Duodenal mucosa (tissue), 2 donors: ENCODE measurements at regions not wholly inside any gene's neighbourhood (a gene's known extent, or its start where the extent isn't known, plus 50 kb on each side); places are given as distances from the start of the nearest gene placed in this dataset.

Experiments used
- H3K27ac ChIP-seq: one replicate; pipeline ENCODE4 v1.7.0; 2013; ENCODE audit warnings: low read depth, low read length
- H3K27me3 ChIP-seq, 2 donors: one replicate each; pipeline ENCODE4 v1.7.0; 2013; ENCODE audit warnings: low read length in 2 of 2, control low read depth in 1 of 2; ENCODE audit not compliant: insufficient read depth in 2 of 2, control insufficient read depth in 1 of 2
- H3K36me3 ChIP-seq, 2 donors: one replicate each; pipeline ENCODE4 v1.7.0; 2013; ENCODE audit warnings: low read length in 2 of 2, control low read depth in 1 of 2; ENCODE audit not compliant: insufficient read depth in 2 of 2, control insufficient read depth in 1 of 2
- H3K4me1 ChIP-seq, 2 donors: one replicate each; pipeline ENCODE4 v1.7.0; 2013; ENCODE audit warnings: low read length in 2 of 2, control low read depth in 1 of 2; ENCODE audit not compliant: insufficient read depth in 2 of 2, control insufficient read depth in 1 of 2
- H3K4me3 ChIP-seq, 2 donors: one replicate each; pipeline ENCODE4 v1.7.0; 2013; ENCODE audit warnings: low read length in 2 of 2, low read depth in 1 of 2
- H3K9ac ChIP-seq, 2 donors: one replicate each; pipeline ENCODE4 v1.7.0; 2013; ENCODE audit warnings: low read length in 2 of 2, low read depth in 1 of 2
- H3K9me3 ChIP-seq, 2 donors: one replicate each; pipeline ENCODE4 v1.7.0; 2013; ENCODE audit warnings: low read length in 2 of 2, control low read depth in 1 of 2; ENCODE audit not compliant: control insufficient read depth in 1 of 2

DNA sequence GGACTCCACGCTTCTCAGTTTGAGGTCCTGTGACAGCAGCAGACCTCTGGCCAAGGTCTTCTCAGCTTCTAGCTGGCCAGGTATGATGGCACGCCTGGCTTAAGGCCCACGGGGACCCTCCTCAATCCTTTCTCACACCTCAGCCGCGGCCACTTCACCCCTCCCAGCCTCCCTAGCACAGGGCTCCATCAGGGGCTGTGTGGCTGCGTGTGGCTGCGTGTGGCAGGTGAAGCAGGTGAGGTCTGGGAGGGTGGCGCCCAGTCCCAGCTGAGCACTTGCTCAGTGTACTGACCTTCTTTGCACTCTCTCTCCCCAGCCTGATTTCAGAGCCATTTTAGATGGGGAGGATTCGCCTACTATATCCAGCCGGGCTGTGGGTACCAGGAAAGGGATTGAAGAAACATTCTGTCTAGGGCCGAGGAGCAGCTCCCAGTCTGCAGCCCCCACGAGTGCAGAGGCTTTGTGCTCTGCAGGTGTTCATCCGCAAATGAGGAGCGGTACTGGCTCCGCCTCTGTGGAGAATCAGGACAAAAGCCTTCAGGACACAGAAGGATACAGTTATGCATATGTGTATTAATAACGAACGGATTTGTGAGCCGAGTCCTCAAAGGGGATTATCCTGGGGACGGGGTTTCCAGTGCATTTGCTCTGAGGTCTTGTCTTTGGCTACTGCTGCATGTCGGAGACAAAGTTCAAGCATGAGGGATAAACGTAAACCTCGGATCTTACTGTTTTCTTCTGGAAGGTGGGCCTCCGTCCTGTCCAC, 236.9 kb upstream of the RAB6C start:
- H3K9ac ChIP-seq, result no peak overlapping the region
- no peaks in the 10 kb centered on the region for H3K27me3 ChIP-seq
- no peak overlapping the region for H3K4me3 ChIP-seq
- H3K27ac ChIP-seq, result no peak overlapping the region
- H3K4me1 ChIP-seq, result no peaks in the 10 kb centered on the region
- no peaks in the 10 kb centered on the region for H3K36me3 ChIP-seq
- no peaks in the 10 kb centered on the region for H3K9me3 ChIP-seq

DNA sequence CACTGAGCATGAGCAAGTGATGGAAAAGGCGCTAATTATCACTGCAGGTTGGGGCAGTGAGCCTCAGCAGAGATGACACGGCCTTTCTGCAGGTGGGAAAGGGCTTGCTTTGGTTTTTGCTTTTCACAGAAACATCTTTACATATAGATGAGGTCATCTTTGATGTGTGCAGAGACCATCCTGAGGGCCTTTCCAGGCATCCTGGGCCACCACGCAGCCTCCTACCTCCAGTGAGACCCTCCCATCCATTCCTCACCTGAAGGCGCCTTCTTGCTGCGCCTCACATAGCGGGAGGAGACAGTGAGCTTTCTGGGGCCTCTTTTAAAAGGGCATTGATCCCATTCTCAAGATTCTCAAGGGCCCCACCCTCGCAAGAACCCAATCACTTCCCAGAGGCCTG, 235.3 kb upstream of the RAB6C start:
- no peaks in the 10 kb centered on the region for H3K4me1 ChIP-seq
- no peak overlapping the region for H3K4me3 ChIP-seq
- no peak overlapping the region for H3K9ac ChIP-seq
- H3K36me3 ChIP-seq, result no peaks in the 10 kb centered on the region
- H3K9me3 ChIP-seq, result no peaks in the 10 kb centered on the region
- H3K27ac ChIP-seq, result no peak overlapping the region
- H3K27me3 ChIP-seq, result no peaks in the 10 kb centered on the region

DNA sequence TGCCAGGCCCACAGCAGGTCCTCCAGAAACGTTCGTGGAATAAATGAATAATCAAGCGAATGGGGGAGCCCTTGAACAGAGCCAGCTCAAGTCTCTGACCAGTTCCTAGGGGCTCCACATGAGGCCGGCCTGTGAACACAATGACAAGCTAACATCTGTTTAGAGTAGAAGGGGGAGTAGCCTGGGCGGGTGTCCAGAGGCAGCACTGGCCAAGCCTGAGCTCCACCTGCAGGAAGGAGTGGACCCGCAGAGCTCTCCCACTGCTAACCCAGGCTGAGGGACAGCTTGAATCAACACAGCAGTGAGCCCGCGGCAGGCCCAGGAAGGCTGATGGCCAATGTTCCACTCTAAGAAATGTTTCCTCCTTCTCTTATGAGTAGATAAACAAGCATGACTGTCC, 234.8 kb upstream of the RAB6C start:
- H3K27me3 ChIP-seq, result no peaks in the 10 kb centered on the region
- H3K9ac ChIP-seq, result no peak overlapping the region
- no peak overlapping the region for H3K27ac ChIP-seq
- no peaks in the 10 kb centered on the region for H3K36me3 ChIP-seq
- H3K9me3 ChIP-seq, result no peaks in the 10 kb centered on the region
- no peaks in the 10 kb centered on the region for H3K4me1 ChIP-seq
- H3K4me3 ChIP-seq, result no peak overlapping the region

DNA sequence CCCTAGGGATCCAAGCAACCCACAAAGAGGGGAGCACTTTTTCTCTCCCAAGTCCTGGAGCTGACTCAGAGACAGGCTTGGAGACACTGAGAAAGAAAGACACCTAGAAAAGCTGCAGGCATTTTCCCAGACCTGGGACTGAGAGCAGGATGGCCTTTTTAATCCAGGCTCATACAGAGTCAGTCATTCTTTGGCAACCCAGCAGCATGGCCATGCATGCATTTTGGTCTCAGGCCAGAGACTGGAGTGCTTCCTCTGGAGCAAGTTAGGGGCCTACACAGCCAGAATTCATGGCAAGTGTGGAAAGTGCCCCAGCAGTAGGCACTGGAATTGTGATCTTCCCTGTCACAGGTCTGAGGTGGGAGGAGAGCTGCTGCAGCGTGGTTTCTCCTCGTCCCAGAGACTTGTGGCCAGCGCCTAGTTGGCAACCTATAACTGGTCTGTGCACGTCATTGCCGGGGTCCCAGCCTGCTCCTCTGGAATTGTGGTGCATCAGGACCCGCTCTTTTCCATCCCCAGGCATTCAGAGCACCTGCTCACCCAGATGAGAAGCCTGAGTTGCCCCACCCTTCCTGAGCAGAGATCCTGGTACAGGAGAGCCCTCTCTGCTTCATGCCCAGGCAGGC, 231.9 kb upstream of the RAB6C start:
- no peak overlapping the region for H3K9ac ChIP-seq
- no peaks in the 10 kb centered on the region for H3K36me3 ChIP-seq
- H3K9me3 ChIP-seq, result no peaks in the 10 kb centered on the region
- H3K27ac ChIP-seq, result no peak overlapping the region
- no peaks in the 10 kb centered on the region for H3K27me3 ChIP-seq
- H3K4me3 ChIP-seq, result no peak overlapping the region
- H3K4me1 ChIP-seq, result no peaks in the 10 kb centered on the region

DNA sequence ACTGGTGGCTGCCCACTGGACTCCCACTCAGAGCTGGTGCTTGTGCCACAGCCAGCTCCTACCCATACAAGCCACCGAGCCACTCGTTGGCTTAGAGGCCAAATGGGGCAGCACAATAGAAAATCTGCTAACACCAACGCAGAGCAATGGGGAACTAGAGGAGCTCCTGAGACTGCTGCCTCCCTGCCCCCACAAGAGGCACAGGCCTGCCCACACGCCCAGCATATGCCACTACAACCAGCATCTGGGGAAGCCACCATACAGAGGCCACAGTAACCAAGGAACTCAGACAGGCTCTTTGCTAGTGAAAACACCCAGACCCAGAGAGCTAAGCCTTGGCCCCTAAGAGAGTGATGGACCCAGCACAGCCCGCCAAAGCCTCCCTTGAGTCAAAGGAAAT, 231.2 kb upstream of the RAB6C start:
- Histone ChIP-seq H3K36me3 (no peaks in the 10 kb centered on the region), H3K27ac (no peak overlapping the region)

DNA sequence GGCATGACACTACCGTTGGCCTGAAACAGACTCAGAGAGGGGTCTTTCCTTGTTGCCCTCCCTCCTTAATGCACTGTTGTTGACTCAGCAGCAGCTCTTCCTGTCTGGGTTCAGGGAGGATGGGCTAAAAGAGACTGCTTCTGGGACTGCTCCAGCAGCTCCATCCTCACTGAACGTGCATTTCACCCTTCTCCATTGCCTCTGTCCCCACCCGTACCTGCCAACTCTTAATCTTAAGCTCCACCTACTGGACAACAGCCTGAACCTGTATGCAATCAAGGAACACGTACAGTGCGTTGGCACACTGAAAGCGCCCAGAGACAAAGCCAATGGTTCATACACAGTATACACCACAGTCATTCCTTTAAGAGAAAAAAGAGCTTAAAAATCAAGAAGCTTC, 230.8 kb upstream of the RAB6C start:
- Histone ChIP-seq H3K27ac (no peak overlapping the region), H3K9ac (no peak overlapping the region), H3K9me3 (no peaks in the 10 kb centered on the region), H3K4me3 (no peak overlapping the region), H3K4me1 (no peaks in the 10 kb centered on the region), H3K36me3 (no peaks in the 10 kb centered on the region), H3K27me3 (no peaks in the 10 kb centered on the region)

More for the DNA sequence above, 231.2 kb upstream of the RAB6C start:
- no peak overlapping the region for H3K4me3 ChIP-seq
- H3K4me1 ChIP-seq, result no peaks in the 10 kb centered on the region
- no peaks in the 10 kb centered on the region for H3K27me3 ChIP-seq
- H3K9me3 ChIP-seq, result no peaks in the 10 kb centered on the region
- no peak overlapping the region for H3K9ac ChIP-seq

DNA sequence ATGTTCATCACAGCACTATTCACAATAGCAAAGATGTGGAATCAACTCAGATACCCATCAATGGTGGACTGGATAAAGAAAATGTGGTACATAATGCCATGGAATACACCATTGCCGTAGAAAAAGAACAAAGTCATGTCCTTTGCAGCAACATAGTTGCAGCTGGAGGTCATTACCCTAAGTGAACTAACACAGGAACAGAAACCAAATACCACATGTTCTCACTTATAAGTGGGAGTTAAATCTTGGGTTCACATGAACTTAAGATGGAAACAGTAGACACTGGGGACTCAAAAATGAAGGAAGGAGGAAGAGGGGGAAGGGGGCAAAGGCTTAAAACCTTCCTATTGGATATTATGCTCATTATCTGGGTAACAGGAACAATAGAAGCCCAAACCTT, 228.1 kb upstream of the RAB6C start:
- Histone ChIP-seq H3K4me3 (no peak overlapping the region), H3K36me3 (no peaks in the 10 kb centered on the region), H3K27ac (no peak overlapping the region), H3K27me3 (no peaks in the 10 kb centered on the region), H3K4me1 (no peaks in the 10 kb centered on the region), H3K9ac (no peak overlapping the region), H3K9me3 (no peaks in the 10 kb centered on the region)

DNA sequence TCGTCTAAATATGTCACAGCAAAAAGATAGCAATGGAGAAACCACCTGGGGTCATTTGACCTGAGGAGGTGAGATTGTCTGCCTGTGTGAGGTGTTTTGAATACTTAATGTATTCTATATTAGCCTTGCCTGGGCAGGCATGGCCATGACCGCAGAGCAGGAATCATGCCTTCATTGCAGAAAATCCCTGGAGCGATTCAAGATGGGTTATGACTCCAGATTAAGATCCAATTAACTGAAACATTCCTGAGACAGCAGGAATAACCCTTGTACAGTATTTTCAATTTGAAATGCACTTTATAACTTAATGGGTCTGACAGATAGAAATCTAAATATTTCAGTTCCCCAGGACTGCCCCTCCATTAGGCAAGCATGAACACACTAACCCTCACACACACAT, 227.3 kb upstream of the RAB6C start:
- Histone ChIP-seq H3K9ac (no peak overlapping the region), H3K9me3 (no peaks in the 10 kb centered on the region), H3K4me1 (no peaks in the 10 kb centered on the region), H3K27ac (no peak overlapping the region), H3K27me3 (no peaks in the 10 kb centered on the region), H3K4me3 (no peak overlapping the region), H3K36me3 (no peaks in the 10 kb centered on the region)

DNA sequence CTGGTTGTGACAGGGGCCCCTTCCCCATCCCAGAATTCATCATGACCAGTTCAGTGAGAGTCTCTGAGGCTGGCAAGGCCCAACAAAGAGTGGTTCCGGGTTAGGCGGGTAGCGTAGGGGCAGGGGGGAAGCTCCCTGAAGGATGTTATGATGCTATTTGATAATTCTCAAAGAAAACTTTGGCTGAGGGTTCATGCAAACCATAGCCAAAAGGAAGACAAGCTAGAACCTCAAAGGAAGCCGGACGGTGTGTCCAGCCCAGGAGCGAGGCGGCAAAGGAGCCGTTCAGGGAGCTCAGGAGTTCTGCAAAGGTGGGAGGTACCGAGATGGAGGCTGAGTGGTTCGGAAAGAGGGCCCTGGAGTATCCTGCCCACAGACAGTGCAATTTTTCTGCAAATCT, 226.8 kb upstream of the RAB6C start:
- H3K9ac ChIP-seq, result no peak overlapping the region
- no peaks in the 10 kb centered on the region for H3K27me3 ChIP-seq
- no peaks in the 10 kb centered on the region for H3K4me1 ChIP-seq
- no peaks in the 10 kb centered on the region for H3K36me3 ChIP-seq
- no peak overlapping the region for H3K27ac ChIP-seq
- no peak overlapping the region for H3K4me3 ChIP-seq
- no peaks in the 10 kb centered on the region for H3K9me3 ChIP-seq

DNA sequence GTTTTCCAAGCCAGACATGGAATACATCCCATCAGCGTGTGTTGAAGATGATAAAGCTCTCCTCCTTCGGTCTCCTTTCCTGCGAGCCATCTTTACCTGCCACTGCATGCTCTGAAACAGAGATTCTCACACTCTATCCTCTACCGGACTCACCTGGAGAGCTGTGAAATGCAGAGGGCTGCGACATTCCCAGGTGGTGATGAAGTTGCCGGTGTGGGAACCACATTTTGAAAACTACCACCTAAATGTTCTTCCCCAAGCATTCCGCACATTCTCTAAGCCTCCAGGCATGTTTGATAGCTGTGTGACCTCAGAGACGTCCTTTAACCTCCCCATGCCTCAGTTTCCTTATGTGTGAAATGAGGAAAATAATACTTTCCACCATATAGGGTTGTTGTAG, 226.2 kb upstream of the RAB6C start:
- Histone ChIP-seq H3K27me3 (no peaks in the 10 kb centered on the region), H3K9me3 (no peaks in the 10 kb centered on the region), H3K4me3 (no peak overlapping the region), H3K27ac (no peak overlapping the region), H3K9ac (no peak overlapping the region), H3K4me1 (no peaks in the 10 kb centered on the region), H3K36me3 (no peaks in the 10 kb centered on the region)
